NT2/D1 (cell line): ENCODE measurements at regions not wholly inside any gene's neighbourhood (a gene's known extent, or its start where the extent isn't known, plus 50 kb on each side); places are given as distances from the start of the nearest gene placed in this dataset.

Experiments used
- DNase-seq: peaks from one replicate; pipeline ENCODE4 v3.0.0-alpha.2; 2011; ENCODE audit warnings: low read depth, low spot score
- H3K27me3 ChIP-seq: 2 replicates; pipeline ENCODE4 v1.6.0; 2011; ENCODE audit warnings: mild to moderate bottlenecking; ENCODE audit not compliant: insufficient read length, insufficient read depth
- H3K36me3 ChIP-seq: 2 replicates; pipeline ENCODE4 v1.6.1; 2011; ENCODE audit warnings: mild to moderate bottlenecking, low read length, mixed read lengths; ENCODE audit not compliant: insufficient read depth, insufficient read length
- H3K4me1 ChIP-seq: 2 replicates; pipeline ENCODE4 v1.5.1; 2011; ENCODE audit not compliant: insufficient read depth, insufficient read length
- H3K4me3 ChIP-seq: 2 replicates; pipeline ENCODE4 v1.5.1; 2011; ENCODE audit warnings: low read depth; ENCODE audit not compliant: insufficient read length
- H3K9ac ChIP-seq: 2 replicates; pipeline ENCODE4 v1.6.0; 2011; ENCODE audit warnings: low read depth; ENCODE audit not compliant: insufficient read length
- H3K9me3 ChIP-seq: 2 replicates; pipeline ENCODE4 v1.5.1; 2011; ENCODE audit warnings: mild to moderate bottlenecking, low read length; ENCODE audit not compliant: insufficient read depth
- SUZ12 ChIP-seq: IDR thresholded peaks from 2 replicates; pipeline ENCODE4 v1.6.1; 2011; ENCODE audit not compliant: insufficient read length, insufficient read depth; ENCODE audit errors: extremely low read depth
- YY1 ChIP-seq: IDR thresholded peaks from 2 replicates; pipeline ENCODE4 v1.6.1; 2011; ENCODE audit not compliant: insufficient read length, insufficient read depth
- ZNF274 ChIP-seq: IDR thresholded peaks from 2 replicates; pipeline ENCODE4 v1.6.1; 2011; ENCODE audit warnings: mild to moderate bottlenecking, low read depth, low read length

DNA sequence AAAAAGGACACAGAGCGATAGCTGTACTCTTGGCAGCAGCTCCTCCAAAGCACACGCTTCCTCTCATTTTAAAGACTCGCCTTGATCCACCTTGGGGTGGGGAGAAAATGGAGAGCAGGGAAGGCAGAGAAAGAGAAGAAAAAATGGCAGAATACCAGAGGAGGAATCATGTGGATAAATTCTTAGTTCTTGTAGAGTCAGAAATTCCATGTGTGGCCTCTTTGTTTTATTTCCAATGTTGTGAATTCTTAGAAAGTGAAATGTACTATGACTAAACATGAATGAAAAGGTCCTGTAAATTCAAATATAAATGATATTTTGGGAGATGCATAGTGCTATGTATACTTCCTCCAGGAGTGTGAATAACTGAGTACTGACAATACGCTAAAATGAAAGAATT, 89.7 kb upstream of the SESTD1 start:
- no peaks in the 10 kb centered on the region for H3K36me3 ChIP-seq
- H3K9me3 ChIP-seq: no peaks in the 10 kb centered on the region
- TF ChIP-seq YY1 (no peak), SUZ12 (no peak), ZNF274 (no peak)
- no peak overlapping the region for H3K9ac ChIP-seq
- no peaks in the 10 kb centered on the region for H3K4me1 ChIP-seq
- H3K27me3 ChIP-seq: no peaks in the 10 kb centered on the region
- no peak overlapping the region for H3K4me3 ChIP-seq
- DNase-seq: no peak

DNA sequence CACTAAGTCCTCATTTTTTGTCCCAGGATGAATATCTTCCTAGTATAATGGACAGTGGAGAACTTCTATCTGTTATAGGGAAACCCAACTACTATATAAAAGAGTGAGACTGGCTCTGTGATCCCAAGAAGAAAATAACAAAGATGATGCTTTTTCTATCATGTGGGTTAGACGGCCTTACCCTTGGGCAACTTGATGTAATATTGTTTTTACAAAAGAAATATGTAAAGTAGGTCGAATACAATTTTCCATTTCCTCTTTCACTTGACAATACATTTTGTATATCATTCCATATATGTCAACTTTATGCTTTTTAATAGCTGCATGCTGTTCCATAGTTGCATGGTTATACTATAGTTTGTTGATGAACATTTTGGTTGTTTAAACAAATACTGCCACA, 87.5 kb upstream of the SESTD1 start:
- no peak overlapping the region for H3K9ac ChIP-seq
- H3K27me3 ChIP-seq: no peaks in the 10 kb centered on the region
- no peaks in the 10 kb centered on the region for H3K36me3 ChIP-seq
- no peak overlapping the region for H3K4me3 ChIP-seq
- H3K9me3 ChIP-seq: no peaks in the 10 kb centered on the region
- TF ChIP-seq YY1: no peak
- no peak for TF ChIP-seq ZNF274
- no peak for TF ChIP-seq SUZ12
- no peak for DNase-seq
- H3K4me1 ChIP-seq: no peaks in the 10 kb centered on the region

DNA sequence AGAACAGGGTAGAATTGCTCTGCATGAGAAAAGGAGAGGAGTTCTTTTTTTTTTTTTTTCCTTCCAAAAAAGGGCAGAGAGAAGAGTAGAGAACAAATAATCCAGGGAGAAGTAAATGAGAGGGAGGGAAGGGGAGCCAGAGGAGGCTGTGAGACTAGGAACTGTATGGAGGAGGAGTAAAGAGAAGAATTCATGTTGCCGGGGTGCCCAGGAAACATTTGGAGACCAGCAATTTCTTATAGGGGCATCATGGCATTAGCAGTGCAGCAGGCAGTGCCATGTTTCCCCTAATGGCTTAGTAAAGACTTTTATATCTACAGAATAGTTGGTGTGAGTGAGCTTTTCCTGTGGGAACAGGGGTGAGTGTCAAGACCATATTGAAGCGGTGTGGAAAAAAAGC, 86.4 kb upstream of the SESTD1 start:
- Histone ChIP-seq H3K27me3 (no peaks in the 10 kb centered on the region), H3K9ac (no peak overlapping the region), H3K4me1 (no peaks in the 10 kb centered on the region), H3K4me3 (no peak overlapping the region), H3K36me3 (no peaks in the 10 kb centered on the region), H3K9me3 (no peaks in the 10 kb centered on the region)
- no peak for DNase-seq
- TF ChIP-seq YY1 (no peak), ZNF274 (no peak), SUZ12 (no peak)

DNA sequence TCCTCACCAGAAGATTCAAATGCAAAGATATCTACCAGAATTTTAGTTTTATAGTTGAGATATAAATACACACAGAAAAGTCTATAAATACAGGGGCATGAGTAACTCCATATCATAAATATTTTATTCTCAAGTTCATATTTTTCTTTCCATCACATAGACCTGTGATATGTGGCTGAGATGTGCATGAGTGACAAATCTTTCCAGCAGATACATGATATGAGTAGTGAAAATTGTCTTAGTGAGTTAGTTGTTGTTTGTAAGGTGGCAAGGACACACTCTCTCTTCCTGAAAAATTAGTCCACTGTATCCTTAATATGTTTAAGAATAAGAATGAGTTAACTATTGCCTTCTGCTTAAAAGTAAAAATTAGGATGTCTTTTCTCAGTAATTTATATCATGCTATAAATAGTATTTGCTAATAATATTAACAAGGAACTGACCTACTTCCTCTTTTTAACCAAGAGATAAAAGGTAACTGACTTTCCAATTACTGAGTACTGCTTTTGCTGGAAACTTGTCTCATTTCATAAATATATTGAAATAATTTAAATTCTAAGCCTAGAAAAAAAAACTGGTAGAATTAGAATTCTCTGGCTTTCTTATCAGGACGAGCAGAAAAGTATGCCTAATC, 85.2 kb upstream of the SESTD1 start:
- Histone ChIP-seq H3K36me3 (no peaks in the 10 kb centered on the region), H3K27me3 (no peaks in the 10 kb centered on the region), H3K4me1 (no peaks in the 10 kb centered on the region), H3K9me3 (no peaks in the 10 kb centered on the region), H3K4me3 (no peak overlapping the region), H3K9ac (no peak overlapping the region)
- DNase-seq: no peak
- TF ChIP-seq ZNF274: no peak
- TF ChIP-seq YY1: no peak
- no peak for TF ChIP-seq SUZ12

DNA sequence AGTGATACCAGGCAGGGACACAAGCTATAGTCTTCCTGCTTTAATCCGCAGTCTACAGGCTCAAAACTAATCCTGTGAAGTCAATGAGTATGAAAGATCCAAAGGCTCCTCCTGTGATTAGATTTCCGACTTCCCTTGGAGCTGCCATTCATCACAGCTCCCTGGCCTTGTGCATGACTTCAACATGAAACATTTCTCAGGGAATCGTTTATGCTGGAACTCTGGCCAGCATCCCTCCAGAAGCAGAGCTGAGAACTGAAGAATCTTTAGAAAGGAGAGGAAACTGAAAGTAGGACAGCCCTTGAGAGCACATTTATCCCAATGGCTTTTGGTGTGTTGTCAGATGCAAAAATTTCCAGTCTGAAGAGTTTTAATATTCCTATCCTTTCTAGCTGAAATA, 84.3 kb upstream of the SESTD1 start:
- no peak for DNase-seq
- H3K9ac ChIP-seq: no peak overlapping the region
- H3K4me3 ChIP-seq: no peak overlapping the region

DNA sequence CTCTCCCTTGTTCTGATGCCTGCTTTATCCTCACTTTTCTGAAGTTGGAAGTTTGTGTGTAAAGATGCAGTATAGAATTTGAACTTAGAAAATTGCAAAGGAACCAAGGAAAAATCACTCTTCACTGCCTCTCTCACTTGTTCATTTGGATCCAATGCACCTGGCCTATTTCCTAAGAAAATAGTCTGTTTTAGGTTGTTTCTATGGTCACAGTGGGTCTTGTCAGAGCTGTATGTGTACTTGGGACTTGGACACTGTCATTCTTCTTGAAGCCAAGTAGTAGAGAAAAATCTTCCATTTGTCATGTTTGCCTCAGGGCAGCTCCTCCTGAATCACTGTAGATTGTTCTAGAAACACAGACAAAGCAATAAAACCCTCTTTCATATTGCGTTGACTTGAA, 80.3 kb upstream of the SESTD1 start:
- no peaks in the 10 kb centered on the region for H3K4me1 ChIP-seq
- DNase-seq: no peak
- H3K27me3 ChIP-seq: no peaks in the 10 kb centered on the region
- no peaks in the 10 kb centered on the region for H3K36me3 ChIP-seq
- no peak for TF ChIP-seq ZNF274
- TF ChIP-seq SUZ12: no peak
- no peak for TF ChIP-seq YY1
- H3K9ac ChIP-seq: no peak overlapping the region
- no peak overlapping the region for H3K4me3 ChIP-seq
- H3K9me3 ChIP-seq: no peaks in the 10 kb centered on the region

More for the DNA sequence above, 84.3 kb upstream of the SESTD1 start:
- Histone ChIP-seq H3K27me3 (no peaks in the 10 kb centered on the region), H3K9me3 (no peaks in the 10 kb centered on the region), H3K36me3 (no peaks in the 10 kb centered on the region), H3K4me1 (no peaks in the 10 kb centered on the region)
- TF ChIP-seq SUZ12 (no peak), ZNF274 (no peak)

GRCh38 chr2:179344280-179344964, 79.8 kb upstream of the SESTD1 start:
- Histone ChIP-seq H3K27me3 (no peaks in the 10 kb centered on the region), H3K4me3 (no peak overlapping the region), H3K9ac (no peak overlapping the region), H3K9me3 (no peaks in the 10 kb centered on the region), H3K36me3 (no peaks in the 10 kb centered on the region), H3K4me1 (no peaks in the 10 kb centered on the region)
- no peak for DNase-seq
- TF ChIP-seq ZNF274: no peak
- TF ChIP-seq YY1: no peak
- TF ChIP-seq SUZ12: no peak
